ENCODE measurements at regions not wholly inside any gene's neighbourhood (a gene's known extent, or its start where the extent isn't known, plus 50 kb on each side); places are given as distances from the start of the nearest gene placed in this dataset.

- H3K36me3 Mint-ChIP-seq = no peaks in the 10 kb centered on the region
These were observed 122.5 kb downstream of the DICER1 start for GRCh38 chr14:95034788-95035187.

GRCh38 chr14:95033682-95034632 is 123.4 kb downstream of the DICER1 start:
- Mint-ChIP-seq H3K4me1 (no peaks in the 10 kb centered on the region), H3K27me3 (no peaks in the 10 kb centered on the region), H3K36me3 (no peaks in the 10 kb centered on the region), H3K4me3 (no peak overlapping the region), H3K9me3 (no peaks in the 10 kb centered on the region), H3K27ac (no peak overlapping the region)
- CTCF ChIA-PET = no interaction called here
- DNase-seq = no peak

More at GRCh38 chr14:95034788-95035187, 122.5 kb downstream of the DICER1 start:
- CTCF ChIA-PET = no interaction called here
- Mint-ChIP-seq H3K4me3 (no peak overlapping the region), H3K4me1 (no peaks in the 10 kb centered on the region), H3K9me3 (no peaks in the 10 kb centered on the region), H3K27ac (no peak overlapping the region), H3K27me3 (no peaks in the 10 kb centered on the region)
- DNase-seq = no peak

- H3K4me3 Mint-ChIP-seq = no peak overlapping the region
- no peaks in the 10 kb centered on the region for H3K9me3 Mint-ChIP-seq
- no peaks in the 10 kb centered on the region for H3K27me3 Mint-ChIP-seq
- H3K36me3 Mint-ChIP-seq = no peaks in the 10 kb centered on the region
- no peaks in the 10 kb centered on the region for H3K4me1 Mint-ChIP-seq
- CTCF ChIA-PET = no interaction called here
- H3K27ac Mint-ChIP-seq = no peak overlapping the region
- DNase-seq = no peak
These were observed 124.3 kb downstream of the DICER1 start for GRCh38 chr14:95033031-95033430.

GRCh38 chr14:95026851-95027463 is 130.4 kb downstream of the DICER1 start:
- Mint-ChIP-seq H3K27me3 (peaks cover 4% of the 10 kb centered on the region), H3K36me3 (no peaks in the 10 kb centered on the region), H3K4me1 (no peaks in the 10 kb centered on the region), H3K27ac (no peak overlapping the region), H3K4me3 (no peak overlapping the region), H3K9me3 (peaks cover 1% of the 10 kb centered on the region)
- CTCF ChIA-PET = no interaction called here
- no peak for DNase-seq

- no peak overlapping the region for H3K27ac Mint-ChIP-seq
- H3K9me3 Mint-ChIP-seq = peaks cover 5% of the 10 kb centered on the region
- no peaks in the 10 kb centered on the region for H3K36me3 Mint-ChIP-seq
- peaks cover 4% of the 10 kb centered on the region for H3K27me3 Mint-ChIP-seq
- no peak overlapping the region for H3K4me3 Mint-ChIP-seq
- CTCF ChIA-PET = interaction anchor here (0.6 kb wide), 1 partner anchor 97 kb away, joined by 3 read pairs; no protein-coding TSS in a partner anchor
- DNase-seq = no peak
- peaks cover 1% of the 10 kb centered on the region for H3K4me1 Mint-ChIP-seq
These were observed 131.4 kb downstream of the DICER1 start for GRCh38 chr14:95025941-95026340.

- no peaks in the 10 kb centered on the region for H3K36me3 Mint-ChIP-seq
These were observed 132.1 kb downstream of the DICER1 start for GRCh38 chr14:95025218-95025617.

GRCh38 chr14:95024380-95024779 is 132.9 kb downstream of the DICER1 start:
- no peak overlapping the region for H3K27ac Mint-ChIP-seq
- no peak overlapping the region for H3K4me3 Mint-ChIP-seq
- peaks cover 4% of the 10 kb centered on the region for H3K4me1 Mint-ChIP-seq
- CTCF ChIA-PET = interaction anchor here (0.5 to 1.1 kb wide), 2 partner anchors 9 to 171 kb away, joined by 3 to 4 read pairs; no protein-coding TSS in a partner anchor
- peaks cover 5% of the 10 kb centered on the region for H3K9me3 Mint-ChIP-seq
- no peaks in the 10 kb centered on the region for H3K36me3 Mint-ChIP-seq
- DNase-seq = no peak
- H3K27me3 Mint-ChIP-seq = peaks cover 4% of the 10 kb centered on the region

More at GRCh38 chr14:95025218-95025617, 132.1 kb downstream of the DICER1 start:
- no peak for DNase-seq
- Mint-ChIP-seq H3K27ac (no peak overlapping the region), H3K4me1 (peaks cover 4% of the 10 kb centered on the region), H3K4me3 (no peak overlapping the region), H3K9me3 (peaks cover 5% of the 10 kb centered on the region), H3K27me3 (peaks cover 4% of the 10 kb centered on the region)
- CTCF ChIA-PET = no interaction called here

- Mint-ChIP-seq H3K27ac (no peak overlapping the region), H3K36me3 (no peaks in the 10 kb centered on the region)
- CTCF ChIA-PET = interaction anchor here (0.5 to 1.1 kb wide), 2 partner anchors 8 to 172 kb away, joined by 3 to 4 read pairs; no protein-coding TSS in a partner anchor
These were observed 133.4 kb downstream of the DICER1 start for GRCh38 chr14:95023886-95024285.

GRCh38 chr14:95023115-95023514 is 134.2 kb downstream of the DICER1 start:
- CTCF ChIA-PET = interaction anchor here (1.4 kb wide), 1 partner anchor 10 kb away, joined by 3 read pairs; no protein-coding TSS in a partner anchor
- H3K36me3 Mint-ChIP-seq = no peaks in the 10 kb centered on the region
- no peak overlapping the region for H3K27ac Mint-ChIP-seq
- no peak for DNase-seq
- peaks cover 4% of the 10 kb centered on the region for H3K27me3 Mint-ChIP-seq
- peaks cover 5% of the 10 kb centered on the region for H3K9me3 Mint-ChIP-seq
- no peak overlapping the region for H3K4me3 Mint-ChIP-seq
- H3K4me1 Mint-ChIP-seq = peaks cover 4% of the 10 kb centered on the region

More at GRCh38 chr14:95023886-95024285, 133.4 kb downstream of the DICER1 start:
- Mint-ChIP-seq H3K4me1 (peaks cover 4% of the 10 kb centered on the region), H3K9me3 (peaks cover 5% of the 10 kb centered on the region), H3K27me3 (peaks cover 4% of the 10 kb centered on the region), H3K4me3 (no peak overlapping the region)
- no peak for DNase-seq

GRCh38 chr14:95021588-95021987 is 135.7 kb downstream of the DICER1 start:
- no peak for DNase-seq
- Mint-ChIP-seq H3K27me3 (peaks cover 4% of the 10 kb centered on the region), H3K36me3 (no peaks in the 10 kb centered on the region), H3K4me1 (peaks cover 4% of the 10 kb centered on the region), H3K4me3 (no peak overlapping the region), H3K27ac (no peak overlapping the region), H3K9me3 (peaks cover 5% of the 10 kb centered on the region)
- CTCF ChIA-PET = no interaction called here

GRCh38 chr14:95018821-95019220 is 138.5 kb downstream of the DICER1 start:
- CTCF ChIA-PET = interaction anchor here (1.1 to 1.4 kb wide), 2 partner anchors 12 to 17 kb away, joined by 3 read pairs; no protein-coding TSS in a partner anchor
- no peaks in the 10 kb centered on the region for H3K36me3 Mint-ChIP-seq
- H3K4me1 Mint-ChIP-seq = peaks cover 4% of the 10 kb centered on the region
- H3K27me3 Mint-ChIP-seq = no peaks in the 10 kb centered on the region
- no peak overlapping the region for H3K4me3 Mint-ChIP-seq
- peaks cover 5% of the 10 kb centered on the region for H3K9me3 Mint-ChIP-seq
- DNase-seq = no peak
- H3K27ac Mint-ChIP-seq = no peak overlapping the region

- Mint-ChIP-seq H3K36me3 (no peaks in the 10 kb centered on the region), H3K27ac (no peak overlapping the region), H3K4me1 (no peaks in the 10 kb centered on the region), H3K9me3 (no peaks in the 10 kb centered on the region), H3K4me3 (no peak overlapping the region), H3K27me3 (peaks cover 11% of the 10 kb centered on the region)
- DNase-seq = no peak
- CTCF ChIA-PET = interaction anchor here (1.9 kb wide), 1 partner anchor 9 kb away, joined by 4 read pairs; no protein-coding TSS in a partner anchor
These were observed 142.3 kb downstream of the DICER1 start for GRCh38 chr14:95015046-95015445.

- Mint-ChIP-seq H3K4me1 (no peaks in the 10 kb centered on the region), H3K9me3 (no peaks in the 10 kb centered on the region), H3K36me3 (no peaks in the 10 kb centered on the region), H3K27me3 (peaks cover 13% of the 10 kb centered on the region), H3K4me3 (no peak overlapping the region), H3K27ac (no peak overlapping the region)
- CTCF ChIA-PET = no interaction called here
- DNase-seq = no peak
These were observed 143.3 kb downstream of the DICER1 start for GRCh38 chr14:95014036-95014435.

- Mint-ChIP-seq H3K4me1 (no peaks in the 10 kb centered on the region), H3K27ac (no peak overlapping the region), H3K36me3 (no peaks in the 10 kb centered on the region), H3K9me3 (no peaks in the 10 kb centered on the region), H3K27me3 (peaks cover 17% of the 10 kb centered on the region), H3K4me3 (no peak overlapping the region)
- CTCF ChIA-PET = no interaction called here
- DNase-seq = no peak
These were observed 145.8 kb downstream of the DICER1 start for GRCh38 chr14:95011445-95012006.

Measured in activated naive CD4-positive, alpha-beta T cell treated with anti-CD3 and anti-CD28 coated beads, Interleukin-2, amount 10 ng/mL, durations not matched to agents 7 days and 5 days (primary cell).